Esophagus muscularis mucosa (tissue), 3 donors: ENCODE measurements at regions not wholly inside any gene's neighbourhood (a gene's known extent, or its start where the extent isn't known, plus 50 kb on each side); places are given as distances from the start of the nearest gene placed in this dataset.

ENCODE experiments used
- POLR2AphosphoS5 ChIP-seq, 2 donors: sonication (generic); formaldehyde crosslinking; IDR thresholded peaks; one replicate each; pipeline ENCODE4 v1.6.1; 2017; ENCODE audit warnings: antibody characterized with exemption in 2 of 2
- TF ChIP-seq, protein P1 (sequence below), 3 experiments: fragments of 200-600 bp in 2 of 3; fragments of 450-650 bp in 1 of 3; sonication (generic) in 2 of 3; IDR thresholded peaks; one replicate each; pipeline ENCODE4 v1.5.1; 2017 to 2019; ENCODE audit warnings: antibody characterized with exemption in 3 of 3, mild to moderate bottlenecking in 2 of 3, moderate library complexity in 1 of 3

DNA sequence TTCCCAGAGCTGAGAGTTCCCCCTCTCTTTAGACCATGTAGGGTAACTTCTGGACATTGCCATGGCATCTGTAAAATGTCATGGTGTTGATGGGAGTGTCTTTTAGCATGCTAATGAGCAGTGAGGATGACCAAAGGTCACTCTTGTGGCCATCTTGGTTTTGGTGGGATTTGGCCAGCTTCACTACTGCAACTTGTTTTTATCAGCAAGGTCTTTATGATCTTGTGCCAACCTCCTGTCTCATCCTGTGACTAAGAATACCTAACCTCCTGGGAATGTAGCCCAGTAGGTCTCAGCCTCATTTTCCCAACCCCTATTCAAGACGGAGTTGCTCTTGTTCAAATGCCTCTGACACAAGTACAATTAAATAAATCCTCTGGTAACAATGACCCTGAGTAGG, 244.4 kb downstream of the NEDD1 start:
- TF ChIP-seq, protein P1, sequence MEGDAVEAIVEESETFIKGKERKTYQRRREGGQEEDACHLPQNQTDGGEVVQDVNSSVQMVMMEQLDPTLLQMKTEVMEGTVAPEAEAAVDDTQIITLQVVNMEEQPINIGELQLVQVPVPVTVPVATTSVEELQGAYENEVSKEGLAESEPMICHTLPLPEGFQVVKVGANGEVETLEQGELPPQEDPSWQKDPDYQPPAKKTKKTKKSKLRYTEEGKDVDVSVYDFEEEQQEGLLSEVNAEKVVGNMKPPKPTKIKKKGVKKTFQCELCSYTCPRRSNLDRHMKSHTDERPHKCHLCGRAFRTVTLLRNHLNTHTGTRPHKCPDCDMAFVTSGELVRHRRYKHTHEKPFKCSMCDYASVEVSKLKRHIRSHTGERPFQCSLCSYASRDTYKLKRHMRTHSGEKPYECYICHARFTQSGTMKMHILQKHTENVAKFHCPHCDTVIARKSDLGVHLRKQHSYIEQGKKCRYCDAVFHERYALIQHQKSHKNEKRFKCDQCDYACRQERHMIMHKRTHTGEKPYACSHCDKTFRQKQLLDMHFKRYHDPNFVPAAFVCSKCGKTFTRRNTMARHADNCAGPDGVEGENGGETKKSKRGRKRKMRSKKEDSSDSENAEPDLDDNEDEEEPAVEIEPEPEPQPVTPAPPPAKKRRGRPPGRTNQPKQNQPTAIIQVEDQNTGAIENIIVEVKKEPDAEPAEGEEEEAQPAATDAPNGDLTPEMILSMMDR (IDR thresholded peaks at IDR 0.05) = no peak
- TF ChIP-seq POLR2AphosphoS5 (IDR thresholded peaks at IDR 0.05) = no peak
